GM18508 (cell line): ENCODE measurements at regions not wholly inside any gene's neighbourhood (a gene's known extent, or its start where the extent isn't known, plus 50 kb on each side); places are given as distances from the start of the nearest gene placed in this dataset.

ENCODE experiments used
- ATAC-seq: cut with Tn5 transposase; IDR thresholded peaks from one replicate; pipeline ENCODE4 v1.9.1; 2021; ENCODE audit warnings: moderate number of reproducible peaks; ENCODE audit not compliant: insufficient read depth, unreplicated experiment

- no peak for ATAC-seq
Observed at GRCh38 chr14:98074111-98074510, 1197.9 kb downstream of the BCL11B start.

GRCh38 chr14:98077176-98077575 lies 1194.8 kb downstream of the BCL11B start:
- no peak for ATAC-seq

GRCh38 chr14:98082833-98083232 lies 1189.2 kb downstream of the BCL11B start:
- no peak for ATAC-seq

GRCh38 chr14:98085751-98086150 lies 1186.2 kb downstream of the BCL11B start:
- ATAC-seq = no peak

- ATAC-seq = no peak
Observed at GRCh38 chr14:98093111-98093510, 1178.9 kb downstream of the BCL11B start.

- ATAC-seq = no peak
Observed at GRCh38 chr14:98099527-98099926, 1172.5 kb downstream of the BCL11B start.

GRCh38 chr14:98101323-98101722 lies 1170.7 kb downstream of the BCL11B start:
- ATAC-seq = no peak

- no peak for ATAC-seq
Observed at GRCh38 chr14:98103705-98104104, 1168.3 kb downstream of the BCL11B start.

- no peak for ATAC-seq
Observed at GRCh38 chr14:98109326-98109725, 1162.7 kb downstream of the BCL11B start.

GRCh38 chr14:98112194-98112780 lies 1159.7 kb downstream of the BCL11B start:
- no peak for ATAC-seq

- ATAC-seq = no peak
Observed at GRCh38 chr14:98114122-98114895, 1157.7 kb downstream of the BCL11B start.

- ATAC-seq = no peak
Observed at GRCh38 chr14:98114946-98115345, 1157.1 kb downstream of the BCL11B start.

- ATAC-seq = no peak
Observed at GRCh38 chr14:98118749-98119148, 1153.2 kb downstream of the BCL11B start.

GRCh38 chr14:98119739-98120138 lies 1152.3 kb downstream of the BCL11B start:
- ATAC-seq = no peak

GRCh38 chr14:98120831-98121464 lies 1151.0 kb downstream of the BCL11B start:
- ATAC-seq = no peak

- ATAC-seq = no peak
Observed at GRCh38 chr14:98122527-98122926, 1149.5 kb downstream of the BCL11B start.

- ATAC-seq = no peak
Observed at GRCh38 chr14:98130691-98131090, 1141.3 kb downstream of the BCL11B start.

GRCh38 chr14:98131406-98131805 lies 1140.6 kb downstream of the BCL11B start:
- no peak for ATAC-seq

GRCh38 chr14:98133806-98134205 lies 1138.2 kb downstream of the BCL11B start:
- ATAC-seq = no peak

GRCh38 chr14:98136012-98136789 lies 1135.8 kb downstream of the BCL11B start:
- no peak for ATAC-seq
